H1 (cell line): ENCODE measurements at regions not wholly inside any gene's neighbourhood (a gene's known extent, or its start where the extent isn't known, plus 50 kb on each side); places are given as distances from the start of the nearest gene placed in this dataset.

Experiments used
- CHD2 ChIP-seq: IDR thresholded peaks from 2 replicates; pipeline ENCODE4 v1.6.1; 2012; ENCODE audit warnings: low read length, improper control_type of control experiment
- CTCF ChIP-seq, 3 experiments: IDR thresholded peaks; 1 replicate in 2 of 3; 2 replicates in 1 of 3; pipeline versions ENCODE4 v1.5.1 to v1.6.1; 2011; ENCODE audit warnings: low read length in 3 of 3, mild to moderate bottlenecking in 3 of 3, inconsistent platforms in 2 of 3, low read depth in 1 of 3, moderate library complexity in 1 of 3; ENCODE audit not compliant: insufficient read depth in 1 of 3; ENCODE audit errors: control extremely low read depth in 1 of 3
- EP300 ChIP-seq, 2 experiments: IDR thresholded peaks; 1 replicate in 1 of 2; 2 replicates in 1 of 2; pipeline ENCODE4 v1.6.1; 2011 to 2012; ENCODE audit warnings: low read depth in 2 of 2, low read length in 2 of 2, mild to moderate bottlenecking in 2 of 2, borderline replicate concordance in 1 of 2, inconsistent platforms in 1 of 2, moderate library complexity in 1 of 2
- EZH2 ChIP-seq: fragments of 200-600 bp; sonication (generic); IDR thresholded peaks from 2 replicates; pipeline ENCODE4 v1.7.1; 2012; ENCODE audit warnings: low read depth, mild to moderate bottlenecking, moderate library complexity, low read length, inconsistent platforms; ENCODE audit not compliant: severe bottlenecking
- FOSL1 ChIP-seq: IDR thresholded peaks from 2 replicates; pipeline ENCODE4 v1.6.1; 2011; ENCODE audit warnings: mild to moderate bottlenecking, low read depth, low read length, moderate library complexity; ENCODE audit not compliant: insufficient read depth
- JUN ChIP-seq: IDR thresholded peaks from 2 replicates; pipeline ENCODE4 v1.6.1; 2011; ENCODE audit warnings: low read depth, mild to moderate bottlenecking, improper control_type of control experiment, low read length
- POLR2A ChIP-seq, 2 experiments: IDR thresholded peaks; 1 replicate in 1 of 2; 2 replicates in 1 of 2; pipeline ENCODE4 v1.6.1; 2011; ENCODE audit warnings: low read depth in 2 of 2, low read length in 2 of 2, mild to moderate bottlenecking in 2 of 2; ENCODE audit errors: control extremely low read depth in 1 of 2
- POLR2AphosphoS5 ChIP-seq: IDR thresholded peaks from 2 replicates; pipeline ENCODE4 v1.6.1; 2011; ENCODE audit warnings: low read depth, low read length
- RFX5 ChIP-seq: IDR thresholded peaks from 2 replicates; pipeline ENCODE4 v1.6.1; 2011; ENCODE audit warnings: low read depth, low read length, improper control_type of control experiment, borderline replicate concordance
- SIRT6 ChIP-seq: IDR thresholded peaks from one replicate; pipeline ENCODE4 v1.7.1; 2012; ENCODE audit warnings: low read length, inconsistent platforms
- YY1 ChIP-seq: IDR thresholded peaks from 2 replicates; pipeline ENCODE4 v1.6.1; 2011; ENCODE audit warnings: low read depth, mild to moderate bottlenecking, low read length
- TF ChIP-seq, protein P1 (sequence below): IDR thresholded peaks from 2 replicates; pipeline ENCODE4 v1.6.1; 2012; ENCODE audit warnings: inconsistent platforms

DNA sequence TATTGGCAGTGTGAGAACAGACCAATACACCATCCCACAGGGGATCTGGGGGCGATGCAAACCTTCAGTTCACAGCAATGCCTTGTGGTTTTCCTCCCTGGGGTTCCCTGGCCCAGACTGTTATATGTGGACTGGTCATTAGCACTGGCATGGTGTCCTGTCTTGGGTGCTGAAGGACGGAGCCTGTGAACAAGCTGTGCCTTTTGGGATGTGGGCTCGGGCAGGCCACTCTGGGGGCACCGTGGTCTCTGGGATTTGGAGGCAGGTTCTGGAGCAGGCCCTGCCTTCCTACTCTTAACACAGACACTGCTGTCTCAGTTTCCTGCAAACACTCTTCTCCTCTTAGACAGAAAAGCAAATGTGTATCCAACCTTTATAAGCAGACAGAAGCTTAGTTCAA lies 93.0 kb upstream of the ADRA2C start:
- TF ChIP-seq FOSL1 (no peak), CTCF (IDR thresholded peaks at IDR 0.05; ENCODE audit: control extremely low read depth in 1 of 3, insufficient read depth in 1 of 3, low read depth in 1 of 3, low read length in 3 of 3) (no peak), RFX5 (no peak), YY1 (no peak), JUN (no peak), POLR2AphosphoS5 (no peak), POLR2A (IDR thresholded peaks at IDR 0.05; ENCODE audit: control extremely low read depth in 1 of 2, low read depth in 2 of 2, low read length in 2 of 2) (no peak), EP300 (IDR thresholded peaks at IDR 0.05; ENCODE audit: borderline replicate concordance in 1 of 2, low read depth in 2 of 2, low read length in 2 of 2) (no peak), EZH2 (no peak), CHD2 (no peak), SIRT6 (no peak)
- TF ChIP-seq, protein P1, sequence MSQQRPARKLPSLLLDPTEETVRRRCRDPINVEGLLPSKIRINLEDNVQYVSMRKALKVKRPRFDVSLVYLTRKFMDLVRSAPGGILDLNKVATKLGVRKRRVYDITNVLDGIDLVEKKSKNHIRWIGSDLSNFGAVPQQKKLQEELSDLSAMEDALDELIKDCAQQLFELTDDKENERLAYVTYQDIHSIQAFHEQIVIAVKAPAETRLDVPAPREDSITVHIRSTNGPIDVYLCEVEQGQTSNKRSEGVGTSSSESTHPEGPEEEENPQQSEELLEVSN: no peak
